DND-41 (cell line): ENCODE measurements at regions not wholly inside any gene's neighbourhood (a gene's known extent, or its start where the extent isn't known, plus 50 kb on each side); places are given as distances from the start of the nearest gene placed in this dataset.

Experiments
- ATAC-seq: fragments of 200-7000 bp; cut with Tn5 transposase; 3 replicates; pipeline ENCODE4 v1.9.1; 2021; ENCODE audit warnings: low read depth; ENCODE audit not compliant: insufficient read depth
- DNase-seq: peaks from one replicate; pipeline ENCODE4 v3.0.0-alpha.2; 2020
- H2AFZ ChIP-seq: 2 replicates; pipeline ENCODE4 v1.6.0; 2012; ENCODE audit warnings: low read depth, low read length
- H3K27ac ChIP-seq: 2 replicates; pipeline ENCODE4 v1.5.1; 2012; ENCODE audit warnings: low read length, inconsistent platforms
- H3K27me3 ChIP-seq: fragments of 200-600 bp; sonication (generic); 2 replicates; pipeline ENCODE4 v1.6.0; 2012; ENCODE audit warnings: low read length, mild to moderate bottlenecking, inconsistent platforms; ENCODE audit not compliant: insufficient read depth, poor library complexity
- H3K36me3 ChIP-seq: 2 replicates; pipeline ENCODE4 v1.5.1; 2012; ENCODE audit warnings: low read length, inconsistent platforms; ENCODE audit not compliant: insufficient read depth
- H3K4me1 ChIP-seq: 2 replicates; pipeline ENCODE4 v1.5.1; 2012; ENCODE audit warnings: mild to moderate bottlenecking, low read length; ENCODE audit not compliant: insufficient read depth
- H3K4me2 ChIP-seq: 2 replicates; pipeline ENCODE4 v1.6.0; 2012; ENCODE audit warnings: mild to moderate bottlenecking, moderate library complexity, low read length, inconsistent platforms; ENCODE audit not compliant: insufficient read depth
- H3K4me3 ChIP-seq, 2 experiments: fragments of 200-600 bp in 1 of 2; shearing (Covaris generic) in 1 of 2; 2 replicates each; pipeline ENCODE4 v1.5.1; 2012 to 2016; ENCODE audit warnings: inconsistent platforms in 2 of 2, low read length in 2 of 2, mild to moderate bottlenecking in 2 of 2, low read depth in 1 of 2, moderate library complexity in 1 of 2
- H3K79me2 ChIP-seq: 2 replicates; pipeline ENCODE4 v1.6.0; 2012; ENCODE audit warnings: low read length, inconsistent platforms; ENCODE audit not compliant: insufficient read depth
- H3K9ac ChIP-seq: 2 replicates; pipeline ENCODE4 v1.6.0; 2012; ENCODE audit warnings: low read depth, mild to moderate bottlenecking, inconsistent platforms, low read length, moderate library complexity
- H3K9me3 ChIP-seq: 2 replicates; pipeline ENCODE4 v1.5.1; 2012; ENCODE audit warnings: low read length, moderate library complexity, mild to moderate bottlenecking, inconsistent platforms; ENCODE audit not compliant: insufficient read depth, severe bottlenecking
- H4K20me1 ChIP-seq: 2 replicates; pipeline ENCODE4 v1.6.0; 2012; ENCODE audit warnings: low read length; ENCODE audit not compliant: insufficient read depth
- CTCF ChIP-seq: IDR thresholded peaks from 2 replicates; pipeline ENCODE4 v1.5.1; 2012; ENCODE audit warnings: borderline replicate concordance, low read length, moderate library complexity, mild to moderate bottlenecking; ENCODE audit not compliant: poor library complexity, severe bottlenecking; ENCODE audit errors: extremely low read depth
- EZH2 ChIP-seq: IDR thresholded peaks from 3 replicates; pipeline ENCODE4 v1.6.1; 2012; ENCODE audit warnings: borderline replicate concordance, low read depth, mild to moderate bottlenecking, moderate library complexity, low read length, inconsistent platforms; ENCODE audit not compliant: severe bottlenecking

GRCh38 chr1:213571419-213571818 lies 416.4 kb upstream of the PROX1 start:
- Histone ChIP-seq H3K4me2 (no peak overlapping the region), H3K4me1 (no peaks in the 10 kb centered on the region), H3K9ac (no peak overlapping the region), H3K4me3 (no peak overlapping the region), H3K36me3 (no peaks in the 10 kb centered on the region), H3K9me3 (no peaks in the 10 kb centered on the region), H2AFZ (no peak overlapping the region), H4K20me1 (no peaks in the 10 kb centered on the region), H3K79me2 (no peaks in the 10 kb centered on the region), H3K27me3 (no peaks in the 10 kb centered on the region), H3K27ac (no peak overlapping the region)
- no peak for TF ChIP-seq EZH2
- no peak for TF ChIP-seq CTCF
- ATAC-seq (no peak), DNase-seq (no peak)

- ATAC-seq (no peak), DNase-seq (no peak)
- H3K4me1 ChIP-seq, result no peaks in the 10 kb centered on the region
- H3K36me3 ChIP-seq, result no peaks in the 10 kb centered on the region
- no peaks in the 10 kb centered on the region for H3K27me3 ChIP-seq
- H3K27ac ChIP-seq, result no peak overlapping the region
- TF ChIP-seq CTCF (no peak), EZH2 (no peak)
- no peaks in the 10 kb centered on the region for H3K9me3 ChIP-seq
- no peak overlapping the region for H3K9ac ChIP-seq
- H4K20me1 ChIP-seq, result no peaks in the 10 kb centered on the region
- no peaks in the 10 kb centered on the region for H3K79me2 ChIP-seq
- H3K4me2 ChIP-seq, result no peak overlapping the region
- H2AFZ ChIP-seq, result no peak overlapping the region
- H3K4me3 ChIP-seq, result no peak overlapping the region
Measured at GRCh38 chr1:213571843-213572242, 415.9 kb upstream of the PROX1 start.

GRCh38 chr1:213572912-213573647 lies 414.7 kb upstream of the PROX1 start:
- Histone ChIP-seq H3K36me3 (no peaks in the 10 kb centered on the region), H3K79me2 (no peaks in the 10 kb centered on the region), H3K9ac (no peak overlapping the region), H2AFZ (no peak overlapping the region), H3K9me3 (no peaks in the 10 kb centered on the region), H3K27ac (no peak overlapping the region), H4K20me1 (no peaks in the 10 kb centered on the region), H3K4me2 (no peak overlapping the region), H3K4me3 (no peak overlapping the region), H3K27me3 (no peaks in the 10 kb centered on the region), H3K4me1 (no peaks in the 10 kb centered on the region)
- ATAC-seq, result no peak
- DNase-seq, result no peak
- no peak for TF ChIP-seq CTCF
- no peak for TF ChIP-seq EZH2
